Prostate gland (tissue), 2 donors: ENCODE measurements at regions not wholly inside any gene's neighbourhood (a gene's known extent, or its start where the extent isn't known, plus 50 kb on each side); places are given as distances from the start of the nearest gene placed in this dataset.

Experiments
- POLR2A ChIP-seq: fragments of 450-650 bp; IDR thresholded peaks from one replicate; pipeline ENCODE4 v1.6.1; 2016; ENCODE audit warnings: antibody characterized with exemption, mild to moderate bottlenecking
- TF ChIP-seq, protein P1 (sequence below), 4 experiments: fragments of 200-600 bp in 2 of 4; fragments of 450-650 bp in 2 of 4; sonication (generic) in 2 of 4; IDR thresholded peaks; 1 replicate in 3 of 4; 2 replicates in 1 of 4; pipeline ENCODE4 v1.5.1; 2016 to 2019; ENCODE audit warnings: antibody characterized with exemption in 4 of 4, mild to moderate bottlenecking in 2 of 4, moderate library complexity in 2 of 4

DNA sequence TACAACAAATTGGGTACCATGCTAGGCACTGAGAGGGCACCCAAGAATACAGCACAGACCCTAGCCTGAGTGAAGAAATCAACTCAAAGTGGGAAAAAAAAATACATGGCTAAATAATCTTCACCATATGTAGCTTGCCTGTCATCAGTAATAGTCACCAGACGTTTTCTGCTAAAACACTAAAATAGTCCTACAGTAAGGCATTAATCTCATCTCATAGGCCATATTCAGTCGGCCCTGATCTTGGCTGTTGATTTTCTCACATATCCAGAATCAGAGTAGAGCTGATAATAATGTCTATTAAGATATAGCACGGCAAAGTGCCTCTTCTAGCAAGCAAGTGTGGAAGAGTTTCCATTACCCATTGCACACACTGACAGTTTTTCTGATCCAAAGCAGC is 322.1 kb upstream of the SLC30A5 start:
- TF ChIP-seq, protein P1, sequence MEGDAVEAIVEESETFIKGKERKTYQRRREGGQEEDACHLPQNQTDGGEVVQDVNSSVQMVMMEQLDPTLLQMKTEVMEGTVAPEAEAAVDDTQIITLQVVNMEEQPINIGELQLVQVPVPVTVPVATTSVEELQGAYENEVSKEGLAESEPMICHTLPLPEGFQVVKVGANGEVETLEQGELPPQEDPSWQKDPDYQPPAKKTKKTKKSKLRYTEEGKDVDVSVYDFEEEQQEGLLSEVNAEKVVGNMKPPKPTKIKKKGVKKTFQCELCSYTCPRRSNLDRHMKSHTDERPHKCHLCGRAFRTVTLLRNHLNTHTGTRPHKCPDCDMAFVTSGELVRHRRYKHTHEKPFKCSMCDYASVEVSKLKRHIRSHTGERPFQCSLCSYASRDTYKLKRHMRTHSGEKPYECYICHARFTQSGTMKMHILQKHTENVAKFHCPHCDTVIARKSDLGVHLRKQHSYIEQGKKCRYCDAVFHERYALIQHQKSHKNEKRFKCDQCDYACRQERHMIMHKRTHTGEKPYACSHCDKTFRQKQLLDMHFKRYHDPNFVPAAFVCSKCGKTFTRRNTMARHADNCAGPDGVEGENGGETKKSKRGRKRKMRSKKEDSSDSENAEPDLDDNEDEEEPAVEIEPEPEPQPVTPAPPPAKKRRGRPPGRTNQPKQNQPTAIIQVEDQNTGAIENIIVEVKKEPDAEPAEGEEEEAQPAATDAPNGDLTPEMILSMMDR (IDR thresholded peaks at IDR 0.05) = no peak
- TF ChIP-seq POLR2A = no peak
